GM12872 (cell line): ENCODE measurements at regions not wholly inside any gene's neighbourhood (a gene's known extent, or its start where the extent isn't known, plus 50 kb on each side); places are given as distances from the start of the nearest gene placed in this dataset.

Source experiments
- CTCF ChIP-seq: IDR thresholded peaks from 3 replicates; pipeline ENCODE4 v1.5.1; 2011; ENCODE audit warnings: low read depth, mild to moderate bottlenecking, low read length, moderate library complexity; ENCODE audit not compliant: insufficient read depth

- TF ChIP-seq CTCF: peak; percentile 84
Observed at GRCh38 chr12:14185427-14186192, 179.9 kb upstream of the ATF7IP start.

GRCh38 chr12:14186193-14186502, 179.3 kb upstream of the ATF7IP start:
- TF ChIP-seq CTCF: no peak

- TF ChIP-seq CTCF: no peak
Observed at GRCh38 chr12:14187002-14187401, 178.5 kb upstream of the ATF7IP start.

- TF ChIP-seq CTCF: no peak
Observed at GRCh38 chr12:14187966-14188365, 177.5 kb upstream of the ATF7IP start.

GRCh38 chr12:14188744-14189143, 176.7 kb upstream of the ATF7IP start:
- TF ChIP-seq CTCF: no peak

- TF ChIP-seq CTCF: no peak
Observed at GRCh38 chr12:14190694-14191093, 174.8 kb upstream of the ATF7IP start.

GRCh38 chr12:14191612-14192011, 173.9 kb upstream of the ATF7IP start:
- TF ChIP-seq CTCF: no peak
